Type B pancreatic cell (in vitro differentiated cells): ENCODE measurements at regions not wholly inside any gene's neighbourhood (a gene's known extent, or its start where the extent isn't known, plus 50 kb on each side); places are given as distances from the start of the nearest gene placed in this dataset.

Experiments
- DNase-seq: peaks from one replicate; pipeline ENCODE4 v3.0.0; 2021; ENCODE audit warnings: mixed read lengths; ENCODE audit not compliant: unreplicated experiment; ENCODE audit errors: extremely low spot score
- H3K27ac Mint-ChIP-seq: 2 replicates; pipeline ENCODE4 v1.8.0; 2021; ENCODE audit warnings: mild to moderate bottlenecking, mixed read lengths
- H3K27me3 Mint-ChIP-seq: 2 replicates; pipeline ENCODE4 v1.8.0; 2021; ENCODE audit warnings: mixed read lengths
- H3K36me3 Mint-ChIP-seq: 2 replicates; pipeline ENCODE4 v1.8.0; 2021; ENCODE audit warnings: mixed read lengths
- H3K4me1 Mint-ChIP-seq: one replicate; pipeline ENCODE4 v1.8.0; 2021; ENCODE audit warnings: mixed read lengths; ENCODE audit not compliant: unreplicated experiment
- H3K4me3 Mint-ChIP-seq: 2 replicates; pipeline ENCODE4 v1.8.0; 2021; ENCODE audit warnings: mild to moderate bottlenecking, mixed read lengths
- H3K9me3 Mint-ChIP-seq: 2 replicates; pipeline ENCODE4 v1.8.0; 2021; ENCODE audit warnings: mixed read lengths
- CTCF ChIP-seq: fragments of 200-600 bp; sonication (generic); conservative IDR thresholded peaks from 2 replicates; pipeline ENCODE4 v1.5.0; 2021; ENCODE audit warnings: antibody characterized with exemption, mild to moderate bottlenecking

DNA sequence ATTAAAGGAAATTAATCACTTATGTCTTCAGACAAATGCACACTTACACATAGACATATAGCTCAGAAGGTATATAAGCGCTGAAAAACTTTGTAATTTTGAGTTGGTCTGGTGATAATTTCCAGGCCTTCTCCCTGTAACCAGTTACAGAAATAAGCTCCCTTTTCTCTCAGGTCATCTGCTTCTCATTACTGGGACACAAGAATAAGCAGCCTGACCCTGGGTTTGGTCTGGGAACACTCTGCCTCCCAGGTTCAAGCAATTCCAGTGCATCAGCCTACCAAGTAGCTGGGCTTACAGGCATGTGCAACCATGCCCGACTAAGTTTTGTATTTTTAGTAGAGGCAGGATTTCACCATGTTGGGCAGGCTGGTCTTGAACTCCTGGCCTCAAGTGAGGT, 274.5 kb downstream of the LMO7 start:
- no peaks in the 10 kb centered on the region for H3K27me3 Mint-ChIP-seq
- no peaks in the 10 kb centered on the region for H3K36me3 Mint-ChIP-seq
- H3K4me1 Mint-ChIP-seq = peaks cover 35% of the 10 kb centered on the region
- H3K9me3 Mint-ChIP-seq = no peaks in the 10 kb centered on the region
- no peak overlapping the region for H3K4me3 Mint-ChIP-seq
- no peak for DNase-seq
- H3K27ac Mint-ChIP-seq = no peak overlapping the region
- TF ChIP-seq CTCF = no peak
